ENCODE measurements at regions not wholly inside any gene's neighbourhood (a gene's known extent, or its start where the extent isn't known, plus 50 kb on each side); places are given as distances from the start of the nearest gene placed in this dataset.

DNA sequence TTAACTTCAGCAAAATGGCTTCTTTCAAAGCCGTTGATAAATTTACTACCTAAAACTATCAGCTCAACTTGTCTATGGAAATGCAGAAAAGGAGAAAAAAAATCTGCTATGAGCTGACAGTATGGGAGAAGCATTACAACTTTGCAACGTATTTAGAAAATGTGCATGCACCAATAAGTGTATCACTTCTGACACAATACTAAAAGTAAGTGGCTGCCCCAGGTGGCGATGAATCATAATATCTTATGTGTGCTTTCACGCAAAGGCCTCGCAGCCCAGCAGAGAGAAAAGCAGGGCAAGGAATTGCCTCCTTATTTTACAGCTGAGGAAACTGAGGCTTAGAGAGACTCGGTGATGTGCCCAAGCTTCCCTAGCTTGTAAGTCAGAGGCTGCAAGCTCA lies 101.8 kb downstream of the SALL1 start:
- no peaks in the 10 kb centered on the region for H3K27me3 ChIP-seq (ENCODE audit: control insufficient read depth, insufficient read depth, low read length)
- no peaks in the 10 kb centered on the region for H3K36me3 ChIP-seq (ENCODE audit: control insufficient read depth, insufficient read depth, low read length)
- H3K4me3 ChIP-seq (ENCODE audit: low read depth, low read length), result no peak overlapping the region
- DNase-seq (ENCODE audit: low read depth), result no peak
- CTCF ChIA-PET, result interaction anchor here (0.6 kb wide), 1 partner anchor 317 kb away, joined by 3 read pairs; no protein-coding TSS in a partner anchor
- POLR2A ChIA-PET, result no interaction called here
- TF ChIP-seq CTCF (IDR thresholded peaks at IDR 0.05; ENCODE audit: insufficient read depth, low read depth, low read length), result no peak

DNA sequence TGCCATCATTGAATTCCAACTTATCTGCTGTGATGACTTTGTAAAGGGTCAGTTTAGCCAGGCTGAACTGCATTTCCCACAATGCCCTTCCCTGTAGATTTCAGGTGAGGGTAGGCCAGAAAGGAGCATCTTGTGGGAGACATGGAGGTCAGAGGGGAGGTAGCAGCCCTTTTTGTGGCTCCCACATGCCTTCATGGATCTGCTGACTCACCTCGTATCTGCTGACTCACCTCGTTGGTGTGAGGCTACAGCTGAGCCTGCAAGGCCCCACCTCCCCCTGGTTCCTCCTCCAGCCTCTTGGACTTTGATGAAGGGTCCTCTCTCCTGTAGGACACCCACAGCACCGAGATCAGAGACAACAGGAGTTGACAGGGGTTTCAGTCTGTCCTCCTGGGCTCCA lies 102.5 kb downstream of the SALL1 start:
- Histone ChIP-seq H3K27me3 (ENCODE audit: control insufficient read depth, insufficient read depth, low read length) (no peaks in the 10 kb centered on the region), H3K4me3 (ENCODE audit: low read depth, low read length) (no peak overlapping the region), H3K36me3 (ENCODE audit: control insufficient read depth, insufficient read depth, low read length) (no peaks in the 10 kb centered on the region)
- ChIA-PET CTCF (no interaction called here), POLR2A (no interaction called here)
- TF ChIP-seq CTCF (IDR thresholded peaks at IDR 0.05; ENCODE audit: insufficient read depth, low read depth, low read length), result no peak
- no peak for DNase-seq (ENCODE audit: low read depth)

DNA sequence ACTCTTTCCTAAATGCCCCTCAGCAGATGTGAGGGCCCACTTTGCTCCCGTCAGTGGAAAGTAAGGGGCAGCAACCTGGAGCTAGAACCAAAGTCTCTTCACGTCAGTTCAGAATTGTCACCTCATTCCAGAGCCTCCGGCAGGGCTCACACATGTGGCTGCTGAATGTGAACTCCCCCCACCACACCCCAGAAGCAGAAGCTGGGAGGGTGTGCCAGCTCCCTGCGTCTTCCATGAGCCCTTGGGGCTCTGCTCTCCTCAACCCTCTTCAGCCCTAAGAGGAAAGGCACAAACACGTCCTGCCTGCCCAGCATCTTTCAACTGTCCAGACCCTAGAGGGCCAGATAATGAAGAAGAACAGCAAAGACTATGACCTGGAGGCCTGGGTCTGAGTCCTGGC lies 105.3 kb downstream of the SALL1 start:
- H3K36me3 ChIP-seq (ENCODE audit: control insufficient read depth, insufficient read depth, low read length), result no peaks in the 10 kb centered on the region
- POLR2A ChIA-PET, result no interaction called here
- no peak for TF ChIP-seq CTCF (IDR thresholded peaks at IDR 0.05; ENCODE audit: insufficient read depth, low read depth, low read length)
- H3K4me3 ChIP-seq (ENCODE audit: low read depth, low read length), result no peak overlapping the region
- H3K27me3 ChIP-seq (ENCODE audit: control insufficient read depth, insufficient read depth, low read length), result no peaks in the 10 kb centered on the region
- CTCF ChIA-PET, result no interaction called here
- no peak for DNase-seq (ENCODE audit: low read depth)

GRCh38 chr16:51045186-51045585 lies 105.9 kb downstream of the SALL1 start:
- CTCF ChIA-PET, result no interaction called here
- H3K27me3 ChIP-seq (ENCODE audit: control insufficient read depth, insufficient read depth, low read length), result no peaks in the 10 kb centered on the region
- no peaks in the 10 kb centered on the region for H3K36me3 ChIP-seq (ENCODE audit: control insufficient read depth, insufficient read depth, low read length)
- TF ChIP-seq CTCF (IDR thresholded peaks at IDR 0.05; ENCODE audit: insufficient read depth, low read depth, low read length), result no peak
- DNase-seq (ENCODE audit: low read depth), result no peak
- H3K4me3 ChIP-seq (ENCODE audit: low read depth, low read length), result no peak overlapping the region
- POLR2A ChIA-PET, result no interaction called here

GRCh38 chr16:51041546-51041945 lies 109.5 kb downstream of the SALL1 start:
- POLR2A ChIA-PET, result no interaction called here
- DNase-seq (ENCODE audit: low read depth), result no peak
- TF ChIP-seq CTCF (IDR thresholded peaks at IDR 0.05; ENCODE audit: insufficient read depth, low read depth, low read length), result no peak

More at GRCh38 chr16:51041546-51041945, 109.5 kb downstream of the SALL1 start:
- Histone ChIP-seq H3K4me3 (ENCODE audit: low read depth, low read length) (no peak overlapping the region), H3K27me3 (ENCODE audit: control insufficient read depth, insufficient read depth, low read length) (no peaks in the 10 kb centered on the region), H3K36me3 (ENCODE audit: control insufficient read depth, insufficient read depth, low read length) (no peaks in the 10 kb centered on the region)
- CTCF ChIA-PET, result interaction anchor here (0.8 kb wide), 1 partner anchor 638 kb away, joined by 3 read pairs; no protein-coding TSS in a partner anchor
